T-helper 2 cell treated with Interferon-gamma antibody and Interleukin-4, amounts not matched to agents 5 μg/mL and 100 μg/mL, for 36 hours (primary cell): ENCODE measurements at regions not wholly inside any gene's neighbourhood (a gene's known extent, or its start where the extent isn't known, plus 50 kb on each side); places are given as distances from the start of the nearest gene placed in this dataset.
"Not testable (repeated sequence)": the region's sequence is repeated elsewhere in the genome, so short reads cannot be mapped to it uniquely, and the experiment has no call there.

ENCODE experiments used
- DNase-seq: peaks from one replicate; pipeline ENCODE4 v3.0.0; 2021; ENCODE audit warnings: low spot score
- H3K27ac Mint-ChIP-seq: one replicate; pipeline ENCODE4 v1.8.0; 2021; ENCODE audit warnings: mild to moderate bottlenecking, mixed read lengths
- H3K27me3 Mint-ChIP-seq: one replicate; pipeline ENCODE4 v1.8.0; 2021; ENCODE audit warnings: low read depth, mixed read lengths
- H3K36me3 Mint-ChIP-seq: one replicate; pipeline ENCODE4 v1.8.0; 2021; ENCODE audit warnings: low read depth, mixed read lengths
- H3K4me1 Mint-ChIP-seq: one replicate; pipeline ENCODE4 v1.8.0; 2021; ENCODE audit warnings: low read depth, mixed read lengths
- H3K4me3 Mint-ChIP-seq: one replicate; pipeline ENCODE4 v1.8.0; 2022; ENCODE audit warnings: mild to moderate bottlenecking, moderate library complexity, mixed read lengths
- H3K9me3 Mint-ChIP-seq: one replicate; pipeline ENCODE4 v1.8.0; 2021; ENCODE audit warnings: mixed read lengths

- not testable (repeated sequence) for H3K27me3 Mint-ChIP-seq, H3K27ac Mint-ChIP-seq, H3K36me3 Mint-ChIP-seq, H3K9me3 Mint-ChIP-seq, DNase-seq, H3K4me1 Mint-ChIP-seq, H3K4me3 Mint-ChIP-seq
These were observed 1336.5 kb downstream of the SPATA31A7 start for GRCh38 chr9:62526306-62526705.

- peak overlapping the region; percentile 87 for H3K4me3 Mint-ChIP-seq
- not testable (repeated sequence) for H3K4me1 Mint-ChIP-seq, DNase-seq, H3K36me3 Mint-ChIP-seq, H3K27ac Mint-ChIP-seq, H3K9me3 Mint-ChIP-seq, H3K27me3 Mint-ChIP-seq
These were observed 1342.4 kb downstream of the SPATA31A7 start for GRCh38 chr9:62532162-62532776.

GRCh38 chr9:62532777-62533173 is 1342.9 kb downstream of the SPATA31A7 start:
- H3K4me1 Mint-ChIP-seq, H3K36me3 Mint-ChIP-seq, DNase-seq, H3K27me3 Mint-ChIP-seq, H3K9me3 Mint-ChIP-seq: not testable (repeated sequence)
- peak overlapping the region; percentile 63 for H3K27ac Mint-ChIP-seq
- H3K4me3 Mint-ChIP-seq, result peak overlapping the region; percentile 87

GRCh38 chr9:62550539-62550938 is 1360.7 kb downstream of the SPATA31A7 start:
- peak; percentile 3 for DNase-seq

GRCh38 chr9:62560603-62561002 is 1370.8 kb downstream of the SPATA31A7 start:
- not testable (repeated sequence) for H3K4me3 Mint-ChIP-seq, DNase-seq, H3K27me3 Mint-ChIP-seq, H3K9me3 Mint-ChIP-seq, H3K4me1 Mint-ChIP-seq, H3K36me3 Mint-ChIP-seq, H3K27ac Mint-ChIP-seq

More at GRCh38 chr9:62550539-62550938, 1360.7 kb downstream of the SPATA31A7 start:
- H3K36me3 Mint-ChIP-seq, H3K27me3 Mint-ChIP-seq, H3K27ac Mint-ChIP-seq, H3K4me1 Mint-ChIP-seq, H3K4me3 Mint-ChIP-seq, H3K9me3 Mint-ChIP-seq: not testable (repeated sequence)

- H3K27ac Mint-ChIP-seq, H3K27me3 Mint-ChIP-seq, H3K36me3 Mint-ChIP-seq, H3K9me3 Mint-ChIP-seq, H3K4me3 Mint-ChIP-seq, H3K4me1 Mint-ChIP-seq: not testable (repeated sequence)
- peak; percentile 9 for DNase-seq
These were observed 1375.3 kb downstream of the SPATA31A7 start for GRCh38 chr9:62565132-62565531.

- H3K4me1 Mint-ChIP-seq, H3K4me3 Mint-ChIP-seq, H3K36me3 Mint-ChIP-seq, H3K9me3 Mint-ChIP-seq, H3K27me3 Mint-ChIP-seq, H3K27ac Mint-ChIP-seq, DNase-seq: not testable (repeated sequence)
These were observed 1376.6 kb downstream of the SPATA31A7 start for GRCh38 chr9:62566430-62566829.

- not testable (repeated sequence) for H3K27ac Mint-ChIP-seq, DNase-seq, H3K9me3 Mint-ChIP-seq, H3K4me3 Mint-ChIP-seq, H3K4me1 Mint-ChIP-seq, H3K36me3 Mint-ChIP-seq, H3K27me3 Mint-ChIP-seq
These were observed 1407.3 kb downstream of the SPATA31A7 start for GRCh38 chr9:62597128-62597527.
